Stimulated activated CD8-positive, alpha-beta memory T cell treated with anti-CD3 and anti-CD28 coated beads, Interleukin-7, amount 100 ng/mL, for 4 hours (primary cell): ENCODE measurements at regions not wholly inside any gene's neighbourhood (a gene's known extent, or its start where the extent isn't known, plus 50 kb on each side); places are given as distances from the start of the nearest gene placed in this dataset.

Source experiments
- DNase-seq, 2 donors: peaks; one replicate each; pipeline ENCODE4 v3.0.0-alpha.2; 2020; ENCODE audit warnings: low read depth in 2 of 2

DNA sequence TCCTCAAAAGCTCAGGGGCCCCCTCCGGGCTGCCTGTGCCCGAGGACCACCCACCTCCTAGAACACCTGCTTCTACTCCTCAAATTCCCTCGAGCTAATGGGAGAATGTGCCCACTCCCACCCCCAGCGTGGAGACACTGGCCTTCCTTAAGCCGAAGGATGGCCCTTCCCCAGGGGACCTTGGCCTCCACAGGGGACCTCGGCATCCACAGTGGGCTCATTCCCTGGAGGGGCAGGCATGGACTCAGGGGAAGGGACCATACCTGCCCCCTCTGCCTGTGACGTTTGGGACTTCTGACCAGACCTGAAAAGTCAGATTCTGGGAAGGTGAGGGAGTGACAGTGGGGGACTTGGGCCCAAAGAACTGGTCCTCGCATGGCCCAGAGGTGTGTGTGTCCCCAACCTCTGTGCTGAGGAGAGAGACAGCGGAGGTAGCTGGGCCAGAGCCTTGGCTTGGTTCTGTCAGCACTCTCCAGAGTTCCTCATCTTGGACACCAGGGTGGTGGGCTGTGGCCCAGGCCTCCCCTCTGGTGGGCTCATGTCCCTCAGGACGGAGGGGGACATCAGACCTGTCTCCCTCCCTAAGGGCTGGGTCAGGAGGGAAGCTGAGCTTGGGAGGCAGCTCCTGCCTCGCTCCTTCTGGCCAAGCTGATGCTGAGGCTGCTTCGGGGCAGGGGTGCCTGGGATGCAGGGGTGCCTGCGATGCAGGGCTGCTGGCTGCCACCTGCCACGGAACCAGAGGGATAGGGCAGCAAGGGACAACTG is 240.4 kb downstream of the HAUS1 start:
- DNase-seq, result no peak

DNA sequence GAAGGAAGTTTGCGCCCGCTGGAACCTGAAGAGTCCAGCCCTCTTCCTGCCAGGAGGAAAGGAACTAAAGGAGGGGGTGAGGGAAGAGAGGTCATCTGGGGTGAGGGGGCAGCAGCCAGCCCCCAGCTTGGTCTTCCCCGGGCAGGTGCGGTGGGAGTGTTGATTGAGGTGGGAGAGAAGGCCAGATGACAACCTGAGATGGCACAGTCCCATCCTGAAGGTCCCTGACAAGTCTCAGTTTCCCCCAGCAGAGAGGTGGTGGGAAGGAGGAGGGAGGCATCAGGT is 240.9 kb downstream of the HAUS1 start:
- no peak for DNase-seq

DNA sequence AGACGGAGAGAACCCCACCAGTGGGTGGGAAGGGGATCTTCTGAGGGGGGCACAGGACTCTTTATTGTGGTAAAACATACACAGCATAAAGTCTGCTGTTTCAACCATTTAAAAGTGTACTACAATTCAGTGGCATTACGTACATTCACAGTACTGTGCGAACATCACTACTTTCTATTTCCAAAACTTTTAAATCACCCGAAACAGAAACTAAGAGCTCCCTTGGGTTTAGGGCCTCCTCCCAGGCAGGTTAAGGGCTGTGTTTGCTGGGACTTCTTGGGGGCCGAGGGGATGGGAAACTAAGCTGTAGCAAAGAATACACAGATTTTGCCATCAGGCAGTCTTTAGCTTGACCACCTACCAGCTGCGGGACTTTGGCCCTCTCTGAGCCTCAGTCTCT is 242.0 kb downstream of the HAUS1 start:
- DNase-seq, result no peak

DNA sequence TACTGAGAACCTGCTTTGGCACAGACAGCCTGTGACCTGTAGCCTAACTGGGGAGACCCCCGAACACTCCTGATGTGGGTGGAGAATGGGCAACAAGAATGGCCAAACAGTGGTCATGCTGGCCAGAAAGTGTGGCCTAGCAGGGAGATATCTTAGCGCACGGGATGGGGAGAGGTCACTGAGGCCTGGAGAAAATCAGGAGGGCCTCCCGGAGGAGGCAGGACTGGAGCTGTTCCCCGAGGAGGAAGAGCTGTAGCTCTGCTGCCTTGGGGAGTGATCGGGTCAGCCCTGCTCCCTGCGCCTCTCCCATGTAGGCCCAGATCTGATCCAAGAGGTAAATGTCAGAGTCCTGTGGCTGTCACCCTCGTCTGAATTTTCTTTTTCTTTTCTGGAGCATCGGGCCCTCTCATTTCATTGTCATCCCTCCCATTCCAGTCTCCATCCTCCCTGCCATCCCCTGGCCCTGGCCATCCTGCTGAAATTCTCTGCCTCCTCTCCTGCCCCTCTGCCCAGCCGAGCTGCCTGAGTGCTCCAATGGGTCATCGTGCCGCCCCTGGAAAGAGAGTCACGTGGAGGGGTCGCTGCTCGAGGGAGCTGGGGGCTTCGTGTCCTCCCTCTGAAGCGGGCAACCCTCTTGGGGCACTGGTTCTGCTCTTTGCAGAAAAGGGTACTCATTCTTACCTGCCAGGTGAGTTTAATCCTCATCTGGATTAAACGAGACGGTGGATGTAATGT is 242.9 kb downstream of the HAUS1 start:
- no peak for DNase-seq

DNA sequence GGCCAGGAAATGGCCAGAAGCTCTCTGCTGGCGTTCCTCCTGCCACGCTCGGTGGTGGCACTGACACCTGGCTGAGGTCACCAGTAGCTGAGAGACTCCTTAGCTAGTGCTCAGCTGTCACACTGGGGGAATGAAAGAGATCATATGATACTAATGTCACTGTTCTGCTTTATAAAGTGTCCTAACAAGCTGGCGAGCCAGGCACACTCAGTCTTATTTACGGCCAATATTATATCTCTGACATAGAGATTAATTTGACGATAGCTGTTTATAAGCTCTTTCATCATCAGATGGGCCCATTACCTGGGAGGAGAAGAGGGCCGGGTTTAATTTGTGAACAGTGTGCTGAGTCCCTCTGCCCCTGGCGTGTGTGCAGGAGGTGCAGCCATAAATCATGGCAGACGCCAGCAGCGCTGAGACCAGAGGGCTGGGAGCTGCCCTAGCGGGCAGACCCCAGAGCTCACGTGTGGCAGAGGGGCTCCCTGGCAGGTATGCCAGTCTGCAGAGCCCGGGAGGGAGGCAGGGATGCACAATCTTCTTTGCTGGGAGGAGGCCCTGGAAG is 246.5 kb downstream of the HAUS1 start:
- DNase-seq, result no peak

DNA sequence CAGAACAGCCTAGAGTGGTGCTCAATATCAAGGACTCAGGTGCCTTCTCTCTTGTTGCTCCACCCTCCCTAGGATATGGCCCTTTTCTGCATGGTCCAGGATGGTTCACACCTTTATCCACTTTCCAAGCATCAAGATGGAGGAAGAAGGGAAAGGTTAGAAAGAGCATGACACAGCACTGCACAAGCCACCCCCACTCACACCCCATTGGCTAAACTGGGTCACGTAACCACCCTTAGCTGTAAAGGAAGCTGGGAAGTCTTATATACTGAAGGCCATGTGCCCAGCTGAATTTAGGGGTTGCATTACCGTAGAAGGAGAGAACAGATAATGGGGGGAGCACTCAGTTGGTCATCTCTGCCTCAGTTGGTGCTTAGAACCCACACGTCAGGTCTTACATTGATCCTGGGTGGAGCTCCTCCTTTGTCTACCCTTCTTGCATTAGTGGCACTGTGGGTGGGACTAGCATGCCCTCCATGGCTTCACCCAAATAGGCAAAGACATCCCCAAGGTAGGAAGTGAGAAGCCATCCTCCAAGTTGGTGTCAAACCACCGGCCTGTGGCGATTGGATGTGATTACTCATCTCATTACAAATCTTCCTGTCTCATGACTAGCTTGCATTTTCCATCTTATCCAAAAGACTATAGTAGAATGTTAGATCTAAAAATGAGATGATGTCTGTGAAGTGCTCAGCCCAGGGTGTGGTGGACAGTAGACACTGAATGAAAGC is 248.5 kb downstream of the HAUS1 start:
- no peak for DNase-seq

DNA sequence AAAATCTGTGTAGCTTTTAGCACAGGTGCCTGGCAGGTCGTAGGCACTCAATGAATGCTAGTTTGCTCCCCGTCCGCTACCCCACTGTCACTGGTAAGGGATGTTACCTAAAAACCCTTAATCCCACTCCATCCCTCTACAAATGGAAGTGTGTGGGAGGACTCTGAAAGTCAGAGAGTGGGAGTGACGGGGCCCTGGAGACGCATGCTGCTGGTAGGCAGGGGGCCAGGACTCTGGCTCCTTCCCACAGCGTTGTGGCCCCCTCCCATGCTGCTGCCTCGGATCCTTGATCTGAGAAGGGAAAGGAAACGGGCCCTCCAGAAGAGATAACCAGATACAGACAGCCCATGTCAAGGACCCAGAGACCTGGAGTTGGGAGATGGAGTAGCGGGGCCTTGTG is 249.3 kb downstream of the HAUS1 start:
- no peak for DNase-seq

DNA sequence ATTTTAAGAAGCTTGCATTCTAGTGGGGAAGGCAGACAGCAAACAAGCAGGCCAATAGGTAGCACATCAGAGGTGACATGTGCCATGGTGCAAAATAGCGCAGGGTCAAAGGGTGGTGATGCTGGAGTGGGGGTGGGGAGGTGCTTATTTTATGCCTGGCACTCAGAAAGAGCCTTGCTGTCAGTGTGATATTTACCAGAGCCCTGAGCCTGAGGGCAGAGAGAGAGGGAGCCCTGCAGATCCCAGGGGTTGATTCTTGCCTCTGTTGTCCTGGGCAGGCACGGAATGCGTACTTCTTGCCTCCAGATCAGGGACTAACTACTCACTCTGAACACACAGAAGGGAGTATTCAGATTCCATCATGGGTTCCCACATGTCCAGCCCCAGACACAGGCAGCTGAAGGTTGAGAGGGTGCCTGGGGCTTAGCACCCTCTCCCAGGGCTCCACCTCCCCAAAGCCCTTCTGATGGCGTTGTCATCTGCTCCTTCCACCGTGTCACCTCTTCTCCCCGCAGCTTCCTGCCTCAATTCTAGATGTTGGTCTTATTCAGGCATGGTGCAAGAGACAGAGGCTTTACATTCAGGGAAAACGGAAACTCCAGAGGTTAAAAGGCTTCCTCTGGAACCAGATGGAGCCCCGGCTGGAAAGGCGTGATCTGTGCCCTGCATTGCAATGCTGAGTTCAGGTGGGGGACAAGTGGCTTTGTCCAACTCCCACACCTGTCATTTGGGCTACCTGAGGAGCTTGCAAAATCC is 252.3 kb downstream of the HAUS1 start:
- no peak for DNase-seq

DNA sequence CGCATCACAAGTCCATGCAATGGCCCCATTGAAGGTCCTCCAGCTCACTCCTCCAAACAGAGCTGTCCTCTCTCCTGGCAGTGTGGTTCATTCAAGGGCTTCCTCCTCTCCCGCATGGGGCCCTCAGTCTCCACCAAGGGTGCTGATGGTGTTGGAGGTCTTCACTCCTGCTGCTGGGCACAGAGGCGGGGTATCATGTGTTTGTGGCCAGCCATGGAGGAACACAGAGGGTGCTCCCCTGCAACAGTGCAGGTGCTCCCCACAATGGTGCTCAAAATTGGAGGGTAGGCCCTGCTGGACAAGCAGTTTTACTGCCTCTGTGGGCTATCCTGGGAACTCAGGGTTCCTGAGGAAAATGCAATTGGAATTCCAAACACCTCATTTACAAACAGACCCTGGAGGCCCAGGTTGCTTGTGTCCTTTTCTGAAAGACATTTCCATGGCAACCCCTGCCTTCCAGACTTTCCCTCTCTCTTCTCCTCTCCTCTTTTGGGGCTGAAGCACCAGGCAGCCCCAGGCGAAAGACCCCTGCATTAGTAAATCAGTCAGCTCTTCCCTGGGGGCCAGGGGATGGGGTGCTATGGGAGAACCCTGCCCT is 256.0 kb downstream of the HAUS1 start:
- no peak for DNase-seq

DNA sequence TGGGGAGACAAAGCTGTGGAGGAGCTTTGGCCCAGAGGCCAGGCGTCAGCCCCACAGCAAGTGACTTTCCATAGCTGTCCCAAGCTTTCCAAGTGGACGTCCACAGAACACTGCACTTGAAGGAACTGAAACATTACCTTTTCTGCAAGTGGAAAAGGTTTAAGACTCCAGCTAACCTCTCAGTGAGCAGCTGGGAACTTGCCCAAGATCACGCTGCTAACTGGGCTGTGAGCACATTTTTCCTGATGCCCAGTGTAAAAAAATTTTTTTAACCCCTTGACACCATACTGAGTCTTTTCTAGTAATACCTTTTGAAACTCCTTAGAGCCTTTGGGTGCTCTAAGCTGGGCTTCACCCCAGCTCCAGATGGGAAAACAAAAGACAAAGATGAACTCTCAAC is 256.7 kb downstream of the HAUS1 start:
- DNase-seq, result no peak

DNA sequence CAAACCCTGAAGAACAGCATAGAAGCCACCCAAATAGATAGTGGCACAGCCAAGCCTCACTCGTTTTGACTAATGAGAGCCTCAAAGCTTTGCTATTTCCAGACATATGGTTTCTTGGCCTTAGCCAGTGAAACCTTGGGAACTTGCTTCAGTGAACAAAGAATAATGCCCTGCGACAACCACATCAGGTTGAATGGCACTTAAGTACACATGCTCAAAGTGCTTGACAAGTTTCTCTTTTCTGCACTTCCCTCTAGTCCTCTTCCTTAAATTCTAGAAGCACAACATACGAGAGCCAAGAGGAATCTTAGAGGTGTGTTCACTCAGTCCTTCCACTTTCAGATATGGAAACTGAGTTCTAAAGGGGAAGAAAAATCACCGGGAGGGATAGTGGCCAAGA is 258.3 kb downstream of the HAUS1 start:
- no peak for DNase-seq

DNA sequence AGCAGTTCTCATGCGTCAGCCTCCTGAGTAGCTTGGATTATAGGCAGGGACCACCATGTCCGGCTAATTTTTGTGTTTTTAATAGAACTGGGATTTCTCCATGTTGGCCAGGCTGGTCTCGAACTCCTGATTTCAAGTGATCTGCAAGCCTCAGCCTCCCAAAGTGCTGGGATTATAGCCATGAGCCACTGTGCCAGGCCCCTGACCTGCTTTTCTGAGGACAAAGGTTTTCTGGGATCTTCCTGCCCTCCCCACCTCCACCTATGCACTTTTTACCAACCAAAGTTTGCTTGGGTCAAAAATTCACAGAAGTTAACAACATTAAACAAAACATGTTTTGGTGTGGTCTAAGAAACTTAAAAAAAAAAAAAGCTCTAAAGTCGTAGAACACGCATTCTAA is 259.9 kb downstream of the HAUS1 start:
- DNase-seq, result no peak

DNA sequence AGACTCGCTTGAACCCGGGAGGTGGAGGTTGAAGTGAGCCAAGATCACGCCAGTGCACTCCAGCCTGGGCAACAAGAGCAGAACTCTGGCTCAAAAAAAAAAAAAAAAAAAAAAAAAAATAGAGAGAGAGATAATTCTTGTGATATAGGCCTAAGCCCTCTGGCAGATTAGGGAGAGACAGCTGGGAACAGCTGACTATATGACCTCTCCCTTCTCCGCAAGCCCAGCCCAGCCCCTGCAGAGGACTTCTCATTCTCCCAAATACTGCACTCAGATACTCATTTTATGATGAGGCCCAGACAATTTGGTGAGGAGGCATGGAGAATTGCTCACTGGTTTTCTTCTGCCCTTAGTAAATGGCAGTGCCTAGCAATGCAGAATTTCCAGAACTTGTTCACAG is 262.0 kb downstream of the HAUS1 start:
- no peak for DNase-seq

DNA sequence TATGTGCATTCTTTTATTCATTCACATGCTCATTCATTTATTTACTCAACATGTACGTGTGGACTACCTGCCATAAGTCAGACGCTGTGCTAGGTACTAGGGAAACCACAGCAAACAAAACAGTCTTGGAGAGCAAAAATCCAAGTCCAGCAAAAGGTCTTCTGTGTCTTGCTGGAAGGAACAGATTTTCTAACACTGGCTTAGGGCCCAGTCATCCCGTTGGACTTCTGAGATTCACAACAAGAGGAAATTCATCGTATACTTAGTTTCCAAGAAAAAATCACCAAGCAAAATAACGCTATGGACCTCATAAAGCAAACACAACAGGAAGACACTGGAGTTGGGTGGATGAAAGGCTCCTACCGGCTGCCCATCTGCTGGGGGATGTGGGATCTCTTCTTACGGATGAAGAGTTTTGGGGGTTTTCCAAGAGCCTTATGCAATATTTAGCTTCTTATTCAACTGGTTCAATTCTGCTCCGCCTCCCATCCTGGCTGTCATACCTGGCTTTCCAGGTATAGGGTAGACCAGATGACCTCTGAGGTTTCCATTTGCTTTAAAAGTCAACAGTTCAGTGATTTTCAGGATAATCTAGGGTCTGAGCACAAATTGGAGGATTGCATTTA is 262.7 kb downstream of the HAUS1 start:
- DNase-seq, result no peak

DNA sequence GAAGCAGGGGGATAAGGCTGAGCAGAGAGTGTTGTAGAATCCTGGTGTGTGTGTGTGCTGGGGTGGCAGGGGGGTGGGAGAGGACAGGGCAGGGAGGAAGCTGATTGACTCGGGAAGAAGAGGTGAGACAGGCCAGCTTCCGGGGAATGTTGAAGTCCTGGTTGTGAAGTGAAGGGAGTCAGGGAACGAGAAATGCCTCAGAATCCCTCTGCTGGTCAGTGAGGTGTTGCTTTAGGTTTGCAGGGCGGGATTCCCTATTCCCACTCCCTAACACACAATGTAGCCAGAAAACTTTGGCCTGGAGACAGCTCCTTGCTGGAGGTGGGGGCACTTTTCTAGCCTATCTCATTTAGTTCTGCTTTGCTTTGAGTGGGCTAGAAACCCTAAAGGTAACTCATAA is 265.1 kb downstream of the HAUS1 start:
- no peak for DNase-seq

DNA sequence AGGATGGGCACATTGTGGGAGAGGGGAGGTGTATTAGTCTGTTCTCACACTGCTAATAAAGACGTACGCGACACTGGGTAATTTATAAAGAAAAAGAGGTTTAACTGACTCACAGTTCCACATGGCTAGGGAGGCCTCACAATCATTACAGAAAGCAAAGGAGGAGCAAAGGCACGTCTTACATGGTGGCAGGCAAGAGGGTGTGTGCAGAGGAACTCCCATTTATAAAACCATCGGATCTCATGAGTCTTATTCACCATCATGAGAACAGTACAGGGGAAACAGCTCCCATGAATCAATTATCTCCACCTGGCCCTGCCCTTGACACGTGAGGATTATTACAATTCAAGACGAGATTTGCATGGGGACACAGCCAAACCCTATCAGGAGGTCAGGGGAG is 266.7 kb downstream of the HAUS1 start:
- no peak for DNase-seq

DNA sequence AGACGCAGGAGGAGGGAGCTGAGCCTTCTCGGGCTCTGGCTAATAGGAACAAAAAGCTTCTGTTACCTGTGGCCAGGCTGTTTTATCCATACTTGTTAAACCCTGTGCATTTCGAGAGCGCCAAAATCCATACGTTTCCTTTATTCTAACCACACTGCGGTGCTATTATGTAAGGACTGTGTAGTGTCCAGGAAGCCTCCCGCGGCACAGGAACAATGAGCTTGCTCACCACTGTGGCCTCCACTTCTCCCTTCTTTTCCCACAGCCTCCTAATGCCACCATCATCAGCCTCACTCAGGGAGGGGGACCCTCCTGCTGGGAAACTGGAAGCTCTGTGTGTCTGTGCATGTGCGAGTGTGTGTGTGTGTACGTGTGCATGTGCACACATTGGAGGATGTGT is 268.5 kb downstream of the HAUS1 start:
- no peak for DNase-seq

DNA sequence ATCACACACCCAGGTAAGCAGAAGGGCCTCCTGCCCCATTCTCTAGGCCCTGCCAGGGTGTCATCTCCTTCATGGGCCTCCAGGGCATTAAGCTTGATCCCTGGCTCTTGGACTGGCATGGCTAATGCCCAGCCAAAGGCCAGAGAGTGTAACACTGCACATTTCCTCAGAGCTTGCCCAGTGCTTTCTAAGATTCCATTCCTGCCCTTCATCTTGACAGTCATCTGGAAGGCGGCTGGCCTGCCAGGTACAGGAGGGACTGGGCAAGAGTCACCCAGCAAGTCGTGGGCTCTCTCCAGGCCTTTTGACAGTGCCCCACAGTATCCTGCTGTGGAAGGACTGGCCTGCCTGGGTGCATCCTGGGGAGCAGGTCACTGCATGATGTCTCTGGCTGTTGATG is 268.9 kb downstream of the HAUS1 start:
- DNase-seq, result no peak

DNA sequence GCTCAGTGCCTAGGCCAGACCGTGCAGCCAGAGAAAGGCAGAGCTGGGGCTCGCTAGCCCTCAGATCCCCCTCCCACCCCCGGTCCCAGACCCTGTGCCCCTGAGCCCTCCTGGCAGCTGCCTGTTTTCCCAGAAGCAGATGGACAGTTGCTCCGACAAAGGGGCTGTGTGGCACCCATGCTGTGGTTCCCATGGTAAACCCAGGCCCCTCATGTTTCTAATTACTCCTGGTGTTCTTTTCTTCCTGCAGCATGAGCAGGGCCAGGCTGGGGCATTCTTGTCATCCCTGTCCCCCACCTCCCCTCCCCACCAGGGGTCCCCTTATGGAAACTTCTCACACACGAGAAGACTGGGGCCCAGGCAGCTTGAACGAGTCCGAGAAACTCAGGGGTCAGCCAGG is 269.6 kb downstream of the HAUS1 start:
- no peak for DNase-seq

DNA sequence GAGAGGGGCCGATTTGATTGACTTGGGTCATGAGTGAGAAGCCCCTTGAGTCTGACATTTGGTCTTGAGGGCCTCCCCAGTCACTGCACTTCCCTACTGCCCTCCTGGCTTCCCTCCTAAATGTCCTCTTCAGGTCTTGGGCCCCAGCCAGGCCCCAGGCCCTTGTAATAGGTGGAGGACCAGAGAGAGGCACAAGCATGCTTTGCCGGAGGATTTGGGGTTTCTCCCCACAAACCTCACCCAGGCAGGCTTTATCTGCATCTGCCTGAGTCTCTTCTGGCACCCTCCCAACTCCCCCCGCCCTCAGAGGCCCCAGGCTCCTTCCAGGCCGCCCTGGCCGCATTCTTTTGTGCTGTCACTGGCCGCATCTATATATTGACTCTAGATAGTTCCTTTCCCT is 270.7 kb downstream of the HAUS1 start:
- no peak for DNase-seq

DNA sequence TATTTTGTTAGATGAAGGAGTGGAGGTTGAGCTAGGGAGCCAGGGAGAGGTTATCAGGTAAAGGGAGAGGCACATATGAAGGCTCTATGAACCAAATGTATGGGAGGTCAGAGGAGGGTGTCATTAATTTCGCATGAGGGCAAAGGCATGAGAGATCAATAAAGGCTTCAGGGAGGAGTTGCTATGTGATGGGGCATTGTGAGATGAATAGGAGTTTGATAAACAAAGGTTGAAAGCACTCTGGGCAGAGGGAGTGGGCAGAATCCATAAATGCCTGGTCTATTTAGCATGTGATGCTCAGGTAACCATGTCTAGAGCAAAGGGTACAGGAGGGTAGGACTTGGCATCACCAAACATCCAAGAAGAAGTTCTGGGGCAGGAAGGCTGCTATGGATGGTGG is 273.4 kb downstream of the HAUS1 start:
- DNase-seq, result no peak
